GM18498 (cell line): ENCODE measurements at regions not wholly inside any gene's neighbourhood (a gene's known extent, or its start where the extent isn't known, plus 50 kb on each side); places are given as distances from the start of the nearest gene placed in this dataset.

Source experiments
- ATAC-seq: cut with Tn5 transposase; IDR thresholded peaks from one replicate; pipeline ENCODE4 v1.9.1; 2021; ENCODE audit warnings: mild to moderate bottlenecking, moderate library complexity; ENCODE audit not compliant: unreplicated experiment

DNA sequence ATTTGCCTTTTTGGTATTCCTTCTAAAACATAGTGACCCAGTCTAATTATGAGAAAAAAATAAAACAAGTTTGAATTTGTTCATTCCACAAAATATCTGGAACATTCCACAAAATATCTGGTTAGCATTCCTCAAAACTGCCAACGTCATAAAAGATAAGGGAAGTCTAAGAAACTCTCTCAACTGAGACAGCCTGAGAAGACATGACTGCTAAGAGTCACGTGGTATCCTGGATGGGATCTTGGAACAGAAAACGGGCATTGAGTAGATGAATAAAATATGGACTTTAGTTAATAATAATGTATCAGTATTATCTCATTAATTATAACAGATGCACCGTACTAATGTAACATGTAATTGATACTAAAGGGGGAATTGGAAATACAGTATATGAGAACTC, 280.9 kb downstream of the ARAP2 start:
- ATAC-seq = no peak

DNA sequence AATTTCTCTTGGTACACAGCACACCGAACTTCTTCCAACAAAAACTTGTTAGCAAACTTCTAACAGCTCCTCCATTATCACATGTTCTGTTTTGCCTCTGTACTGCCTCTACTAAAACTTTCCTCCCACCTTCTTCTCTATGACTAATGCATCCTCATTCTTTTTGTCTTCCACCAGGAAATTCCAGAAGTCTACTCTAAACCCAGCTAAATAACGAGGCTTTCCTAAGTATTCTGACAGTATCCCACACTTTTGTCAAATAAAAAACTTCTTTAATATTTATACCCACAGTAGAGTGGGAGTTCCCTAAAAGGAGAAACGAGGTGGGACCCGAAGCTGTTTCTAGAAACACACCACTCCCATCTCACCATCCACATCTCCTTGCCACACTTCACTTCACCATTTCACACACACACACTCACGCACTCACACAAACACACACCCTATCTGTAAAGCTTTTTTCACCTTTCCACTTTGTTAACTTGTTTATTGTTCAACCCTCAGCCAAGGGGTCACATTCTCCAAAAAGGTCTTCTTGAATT, 280.3 kb downstream of the ARAP2 start:
- ATAC-seq = no peak

DNA sequence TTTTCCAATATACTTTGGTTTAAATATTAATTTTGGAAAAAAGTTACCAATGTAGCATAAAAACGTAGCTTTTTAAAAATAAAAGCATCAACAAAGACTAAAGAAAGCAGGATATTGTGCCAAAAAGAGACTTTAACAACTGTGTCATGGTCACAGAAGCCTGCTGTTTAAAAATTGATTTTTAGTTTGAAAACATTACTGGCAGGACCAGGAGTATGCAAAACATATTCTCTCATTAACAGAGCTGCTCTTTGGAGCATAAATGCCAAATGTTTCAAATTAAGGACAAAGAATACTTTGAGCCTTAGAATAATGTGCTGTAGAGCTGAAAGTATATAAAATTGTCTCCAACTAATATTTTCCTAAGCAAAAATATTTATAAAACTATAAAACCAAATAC, 279.0 kb downstream of the ARAP2 start:
- ATAC-seq = peak; percentile 64

DNA sequence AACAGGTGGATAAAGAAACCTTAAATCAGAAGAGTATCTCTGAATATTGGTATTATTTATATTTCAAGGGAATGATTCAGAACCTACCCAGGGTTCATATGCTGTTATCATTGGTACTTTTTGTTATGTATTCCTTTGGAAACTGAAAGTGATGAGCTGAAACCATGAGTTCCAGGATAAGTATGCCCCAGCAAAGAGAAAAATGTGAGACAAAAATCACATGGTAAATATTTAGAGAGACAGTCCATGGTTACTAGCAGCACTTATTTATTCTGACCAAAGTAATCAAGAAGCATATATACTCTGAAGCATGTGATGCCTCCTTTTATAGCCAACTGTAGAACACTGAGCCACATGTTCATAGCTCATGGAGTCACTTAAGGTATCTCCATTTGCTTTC, 277.7 kb downstream of the ARAP2 start:
- peak; percentile 39 for ATAC-seq

DNA sequence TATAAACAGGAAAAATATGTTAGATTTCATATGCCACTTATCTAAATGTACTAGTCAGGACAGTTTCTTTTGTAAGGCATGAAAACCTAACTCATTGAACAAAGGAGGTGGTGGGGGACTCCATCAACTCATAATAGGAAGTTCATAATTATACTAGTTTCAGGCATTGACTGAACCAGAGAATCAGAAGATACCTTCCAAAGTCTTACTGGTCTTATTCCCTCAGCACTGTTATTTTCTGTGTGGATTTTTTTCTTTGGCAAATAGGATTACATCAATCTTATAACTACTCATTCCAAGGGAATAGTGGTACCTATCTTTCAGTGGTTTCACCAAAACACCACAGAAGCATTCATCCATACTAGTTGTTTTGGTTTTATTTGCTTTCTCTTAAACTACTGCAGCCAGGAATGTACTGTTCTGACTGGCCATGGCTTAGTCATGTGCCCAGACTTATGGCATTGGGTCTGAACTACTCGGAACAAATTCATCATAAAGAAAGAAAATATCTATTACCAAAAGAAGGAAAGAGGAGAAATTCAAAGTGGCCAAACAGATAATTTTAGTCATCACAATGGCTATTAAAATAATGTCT, 273.9 kb downstream of the ARAP2 start:
- ATAC-seq = peak; percentile 56

DNA sequence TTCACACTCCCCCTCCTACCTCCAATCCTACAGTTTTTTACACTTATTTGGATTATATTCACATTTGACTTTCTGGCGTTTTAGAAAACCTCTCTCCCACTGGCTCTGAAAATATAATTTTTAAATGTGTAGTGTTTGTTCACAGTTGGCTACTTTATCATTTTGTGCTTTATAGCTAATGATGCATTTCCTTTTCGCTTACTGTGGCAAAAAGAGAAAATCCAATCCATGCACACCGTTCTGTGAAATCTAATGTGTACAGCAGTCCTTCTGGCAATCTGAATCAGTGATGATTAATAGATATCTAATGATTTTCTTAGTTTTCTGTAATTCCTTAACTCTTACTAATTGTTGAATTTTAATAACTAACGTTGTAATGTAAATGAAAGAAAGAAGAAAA, 271.5 kb downstream of the ARAP2 start:
- no peak for ATAC-seq

DNA sequence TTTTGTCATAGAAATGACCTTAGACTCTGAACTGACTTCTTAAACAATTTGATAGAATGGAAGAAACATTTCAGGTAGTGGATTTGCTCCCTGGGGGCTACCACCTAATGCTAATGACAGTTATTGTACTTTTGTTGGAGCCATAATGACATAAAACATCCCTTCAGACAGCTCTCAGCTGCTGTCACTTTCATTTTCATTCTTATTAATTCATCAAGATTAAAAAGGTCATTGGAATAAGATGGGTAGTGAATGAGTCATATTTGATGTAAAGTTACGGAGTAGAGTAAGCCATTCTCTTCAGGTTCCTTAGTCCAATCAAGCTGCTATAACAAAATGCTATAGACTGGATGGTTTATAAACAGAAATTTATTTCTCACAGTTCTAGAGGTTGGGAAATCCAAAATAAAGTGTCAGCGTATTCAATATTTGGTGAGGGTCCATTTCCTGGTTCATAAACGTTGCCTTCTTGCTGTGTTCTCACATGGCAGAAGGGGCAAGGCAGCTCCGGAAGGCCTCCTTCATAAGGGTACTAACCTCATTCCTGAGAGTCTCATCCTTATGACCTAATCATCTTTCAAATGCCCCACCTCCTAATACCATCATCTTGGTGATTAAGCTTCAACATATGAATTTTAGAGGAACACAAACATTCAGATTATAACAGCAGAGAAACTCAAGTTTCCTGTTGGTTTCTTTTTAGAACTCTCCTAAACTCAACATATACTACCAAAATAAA, 268.5 kb downstream of the ARAP2 start:
- ATAC-seq = no peak

DNA sequence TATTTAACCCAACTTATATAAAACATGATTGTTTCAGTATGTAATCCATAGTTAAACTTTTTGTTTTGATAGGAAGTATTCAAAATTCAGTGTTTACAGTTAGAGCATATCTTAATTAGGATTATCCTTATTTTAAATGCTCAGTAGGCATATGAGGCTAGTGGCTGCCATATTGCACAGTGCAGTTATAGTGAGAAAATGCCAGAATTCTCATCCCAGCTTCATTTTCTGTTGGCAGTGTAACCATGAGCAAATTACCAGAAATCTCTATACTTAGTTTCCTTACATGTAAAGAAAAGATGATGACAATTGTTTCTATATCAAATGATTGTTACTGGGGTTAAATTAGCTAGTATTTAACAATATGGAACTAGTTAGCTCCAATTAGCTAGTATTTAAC, 265.8 kb downstream of the ARAP2 start:
- ATAC-seq = no peak

DNA sequence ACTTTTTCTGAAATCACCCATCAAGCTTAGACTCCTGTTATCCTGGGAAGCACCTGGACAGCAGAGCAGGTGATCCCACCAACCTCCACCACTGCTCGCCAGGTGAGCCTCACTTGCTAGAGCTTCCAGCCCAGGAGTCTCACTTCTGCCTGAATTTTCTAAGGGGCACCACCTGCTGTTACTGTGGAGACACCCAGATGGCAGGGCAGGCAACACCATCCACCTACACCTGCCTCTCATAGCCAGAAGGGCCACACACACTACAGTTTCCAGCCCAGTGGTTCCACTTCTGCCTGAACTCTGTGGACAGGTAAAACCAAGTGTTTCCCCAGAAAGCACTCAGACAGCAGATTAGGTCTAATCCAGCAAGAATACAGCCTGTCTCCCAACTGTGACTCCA, 262.0 kb downstream of the ARAP2 start:
- no peak for ATAC-seq

DNA sequence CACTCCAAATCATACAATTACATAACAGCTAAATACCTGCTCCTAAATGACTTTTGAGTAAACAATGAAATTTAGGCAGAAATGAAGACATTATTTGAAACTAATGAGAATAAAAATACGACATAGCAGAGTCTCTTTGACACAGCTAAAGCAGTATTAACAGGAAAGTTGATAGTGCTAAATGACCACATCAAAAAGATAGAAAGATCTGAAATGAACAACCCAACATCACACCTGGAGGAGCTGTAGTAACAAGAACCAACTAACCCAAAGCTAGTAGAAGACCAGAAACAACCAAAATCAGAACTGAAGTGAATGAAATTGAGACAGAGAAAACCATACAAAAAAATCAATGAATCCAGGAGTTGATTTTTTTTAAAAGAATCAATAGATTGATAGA, 257.8 kb downstream of the ARAP2 start:
- no peak for ATAC-seq

DNA sequence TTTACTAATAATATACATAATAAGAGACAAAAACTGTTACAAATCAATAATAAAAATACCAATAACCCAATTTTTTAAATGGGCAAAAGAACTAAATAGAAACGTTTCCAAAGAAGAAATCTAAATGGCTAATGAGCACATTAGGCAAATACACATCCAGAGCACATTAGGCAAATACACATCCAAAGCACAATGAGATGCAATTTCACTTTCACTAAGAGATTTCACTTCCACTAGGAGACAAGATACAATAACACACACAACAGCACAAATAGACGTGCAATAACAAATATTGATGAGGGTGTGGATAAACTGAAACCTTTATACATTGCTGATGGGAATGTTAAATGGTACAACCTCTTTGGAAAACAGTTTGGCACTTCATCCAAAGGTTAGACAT, 250.7 kb downstream of the ARAP2 start:
- ATAC-seq = no peak

DNA sequence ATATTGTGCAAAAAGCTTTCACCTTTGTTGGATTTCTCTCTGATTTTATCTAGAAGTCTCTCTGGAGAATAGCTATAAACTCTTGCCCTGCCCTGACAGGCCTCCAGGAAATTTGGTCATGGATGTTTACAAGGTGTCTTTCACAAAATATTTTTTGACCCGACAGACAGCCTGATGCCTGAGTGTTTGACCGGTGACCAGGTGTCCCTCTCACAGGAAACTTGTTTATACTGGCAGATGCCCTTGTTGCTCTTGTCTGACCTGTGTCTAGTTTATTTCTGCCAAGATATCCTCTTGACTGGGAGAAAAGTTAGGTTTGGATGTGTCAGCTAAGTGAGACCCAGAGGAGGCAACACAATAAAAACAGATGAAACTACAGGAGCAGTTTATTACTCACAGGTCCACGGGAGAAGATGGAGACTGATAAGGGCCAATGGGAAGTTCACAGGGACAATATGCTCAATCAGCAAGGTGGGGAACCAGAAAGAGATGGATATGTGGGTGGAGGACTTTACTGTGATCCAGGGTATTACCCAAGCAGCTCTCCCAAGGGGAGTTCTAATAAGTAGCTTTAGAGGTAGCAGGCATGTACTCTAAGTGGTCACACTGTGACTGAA, 243.3 kb downstream of the ARAP2 start:
- no peak for ATAC-seq

DNA sequence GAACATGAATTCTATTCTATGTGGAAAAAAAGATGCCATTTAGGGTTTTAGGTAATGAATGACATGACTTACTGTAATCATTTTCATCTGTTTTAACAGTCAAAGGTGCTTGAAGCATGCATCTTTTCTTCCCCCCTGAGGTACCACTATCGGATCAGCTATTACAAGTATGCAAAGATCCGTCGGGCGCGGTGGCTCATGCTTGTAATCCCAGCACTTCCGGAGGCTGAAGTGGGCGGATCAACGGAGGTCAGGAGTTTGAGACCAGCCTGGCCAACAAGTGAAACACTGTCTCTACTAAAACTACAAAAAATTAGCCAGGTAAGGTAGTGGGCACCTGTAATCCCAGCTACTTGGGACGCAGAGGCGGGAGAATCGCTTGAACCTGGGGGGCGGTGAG, 241.3 kb downstream of the ARAP2 start:
- no peak for ATAC-seq

DNA sequence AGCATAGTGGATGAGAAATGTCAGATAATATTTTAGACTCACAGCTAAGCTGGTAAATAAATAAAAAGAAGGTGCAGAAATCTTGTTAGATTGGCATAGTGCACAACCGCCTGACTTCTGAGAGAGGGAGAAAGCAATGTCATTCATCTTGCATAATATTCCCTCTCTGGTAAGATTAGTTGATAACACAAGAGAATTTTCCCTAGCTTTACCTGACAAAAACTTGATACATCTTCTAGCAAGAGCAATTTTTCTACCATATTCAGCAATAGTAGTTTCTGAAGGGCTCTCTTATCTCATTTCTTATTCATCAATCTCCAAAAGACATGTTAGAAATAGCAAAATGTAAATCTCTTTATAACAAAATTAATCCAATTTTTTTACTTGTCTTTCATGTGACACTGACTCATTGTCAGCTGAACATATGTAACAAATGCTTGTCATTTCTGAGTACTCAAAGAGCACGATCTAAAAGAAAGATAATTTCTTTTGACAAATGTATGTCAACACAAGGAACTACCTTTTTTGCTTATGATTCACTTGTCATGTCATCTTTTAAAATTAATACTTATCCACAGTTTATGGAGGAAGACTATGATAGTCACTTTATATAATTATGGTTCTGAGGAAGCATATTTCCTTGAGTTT, 240.0 kb downstream of the ARAP2 start:
- no peak for ATAC-seq

DNA sequence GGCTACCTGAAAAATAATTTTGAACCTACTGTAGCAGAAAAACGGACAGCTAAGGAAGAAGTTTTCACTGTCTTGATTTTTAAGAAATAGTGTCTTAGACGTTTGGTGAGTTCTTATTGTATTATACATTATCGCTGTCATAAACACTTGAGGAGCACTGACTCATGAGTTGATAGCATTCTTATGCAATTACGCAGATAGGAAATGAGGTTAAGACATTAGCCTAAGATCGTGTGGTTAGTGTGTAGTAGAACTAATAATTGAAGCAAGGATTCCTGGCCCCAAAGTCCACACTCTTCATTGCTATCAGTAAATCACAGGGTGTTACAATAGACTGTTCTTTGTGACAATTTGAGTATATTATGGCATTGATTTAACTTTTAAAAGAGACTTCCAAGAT, 238.1 kb downstream of the ARAP2 start:
- ATAC-seq = no peak

DNA sequence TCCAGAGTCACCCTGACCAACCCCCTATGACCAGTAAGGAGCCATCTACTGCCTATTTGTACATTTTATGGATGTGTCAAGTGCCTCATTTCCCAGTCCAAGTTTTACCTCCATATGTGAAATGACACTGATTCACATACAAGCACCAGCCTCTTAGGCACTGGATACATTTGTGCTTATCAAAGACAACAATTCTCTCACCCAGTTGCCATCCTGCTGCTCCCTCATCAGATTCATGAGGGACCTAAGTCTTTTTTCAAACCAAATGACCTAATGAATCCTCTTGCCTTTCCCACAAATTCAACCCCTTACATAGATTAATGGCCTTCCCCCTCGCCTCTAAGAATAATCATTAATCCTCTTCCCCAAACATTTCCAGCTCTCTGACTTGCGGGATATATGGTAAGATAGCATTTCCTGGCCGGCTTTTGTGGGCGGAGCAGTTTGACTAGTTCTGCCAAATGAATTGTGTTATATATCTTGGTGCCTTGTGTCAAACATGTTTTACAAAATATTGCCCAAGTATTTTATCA, 233.9 kb downstream of the ARAP2 start:
- ATAC-seq = no peak

DNA sequence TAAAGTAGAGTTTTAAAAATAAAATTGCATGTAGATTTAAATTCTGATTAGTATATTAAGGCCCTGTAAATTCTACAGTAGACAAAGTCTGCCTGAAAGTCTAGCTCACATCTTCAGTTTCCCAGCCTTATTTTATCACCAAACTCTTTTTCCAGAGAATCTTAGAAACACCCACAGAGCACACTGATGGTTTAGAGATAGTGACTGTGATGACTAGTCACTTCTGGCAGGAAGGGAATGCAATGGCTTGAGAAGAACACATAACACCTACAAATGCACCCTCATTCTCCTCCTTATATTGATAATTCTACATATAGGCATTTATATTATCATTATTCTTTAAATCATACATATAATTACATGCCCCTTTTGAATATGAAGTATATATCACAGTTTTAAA, 232.9 kb downstream of the ARAP2 start:
- ATAC-seq = no peak

DNA sequence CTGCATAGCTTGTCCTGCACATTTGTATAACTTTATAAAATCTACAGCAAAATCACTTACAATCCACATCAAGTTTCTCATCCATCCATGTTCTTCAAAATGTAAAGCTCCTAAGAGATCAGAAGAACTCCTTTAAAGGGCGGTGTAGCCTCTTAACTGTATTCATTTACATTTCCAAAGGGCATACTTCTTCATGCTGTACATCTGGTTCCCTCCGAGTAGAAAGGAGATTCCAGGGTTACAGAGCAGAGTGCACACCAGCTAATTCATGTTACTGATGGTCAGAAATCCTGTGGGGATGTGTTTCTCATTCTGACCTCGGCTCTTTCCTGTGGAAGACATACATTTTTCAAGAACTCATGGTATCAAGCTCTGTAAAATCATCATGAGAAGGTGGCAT, 231.8 kb downstream of the ARAP2 start:
- ATAC-seq = no peak

DNA sequence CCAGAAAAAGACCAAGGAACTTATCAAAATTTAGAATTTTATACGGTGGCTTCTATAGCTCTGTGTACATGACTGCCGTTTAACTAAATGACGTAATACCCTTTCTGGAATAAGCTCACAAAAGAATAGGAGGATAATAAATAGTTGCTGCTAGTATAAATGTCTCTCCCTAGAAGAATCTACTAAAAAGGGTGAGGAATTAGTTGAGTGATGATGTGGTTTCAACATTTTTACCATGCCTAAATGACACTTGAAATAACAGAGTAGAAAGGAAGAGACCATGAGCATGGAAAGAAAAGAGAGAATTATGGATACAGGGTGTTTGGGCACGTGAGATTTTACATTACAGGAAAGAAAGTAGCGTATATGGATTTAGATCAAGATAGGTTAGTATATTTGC, 231.1 kb downstream of the ARAP2 start:
- no peak for ATAC-seq
